ENCODE measurements at regions not wholly inside any gene's neighbourhood (a gene's known extent, or its start where the extent isn't known, plus 50 kb on each side); places are given as distances from the start of the nearest gene placed in this dataset.

DNA sequence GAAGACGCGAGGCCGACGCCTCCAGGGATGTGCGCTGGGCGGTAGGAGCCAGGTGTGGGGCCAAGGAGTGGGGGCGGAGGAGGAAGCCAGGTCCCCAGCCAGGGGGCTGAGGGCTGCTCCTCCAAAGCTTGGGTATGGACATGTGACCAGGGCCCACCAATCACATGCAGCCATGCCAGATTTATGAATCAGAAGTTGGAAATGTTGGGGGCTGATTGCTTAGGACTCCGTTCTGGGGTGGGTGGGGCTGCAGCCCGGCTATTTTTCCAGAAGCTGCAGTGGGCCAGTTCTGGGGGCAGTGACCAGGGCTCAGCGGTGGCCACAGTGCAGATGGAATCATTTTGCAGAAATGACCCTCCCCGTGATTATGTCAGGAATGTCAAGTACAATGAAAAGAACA lies 96.0 kb downstream of the CEBPB start:
- DNase-seq, result no peak

DNA sequence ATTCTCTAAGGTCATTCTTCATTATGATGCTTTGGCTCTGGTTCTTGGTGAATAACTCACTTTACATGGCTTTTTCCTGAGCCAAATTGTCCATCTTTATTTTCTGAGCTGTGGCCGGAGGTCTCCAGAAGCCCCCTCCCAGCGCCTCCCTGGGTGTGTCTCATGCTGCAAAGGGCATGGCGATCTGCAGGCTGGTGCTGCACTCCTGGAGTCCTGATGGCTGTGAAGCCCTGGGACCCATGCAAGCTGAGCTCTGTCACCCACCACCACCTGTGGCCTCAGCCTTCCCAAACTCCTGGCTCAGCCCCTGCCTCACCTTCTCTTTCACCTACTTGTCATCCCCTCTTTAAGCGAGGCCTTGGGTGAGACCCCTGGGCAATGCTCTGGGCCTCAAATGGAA lies 96.9 kb downstream of the CEBPB start:
- no peak for DNase-seq

DNA sequence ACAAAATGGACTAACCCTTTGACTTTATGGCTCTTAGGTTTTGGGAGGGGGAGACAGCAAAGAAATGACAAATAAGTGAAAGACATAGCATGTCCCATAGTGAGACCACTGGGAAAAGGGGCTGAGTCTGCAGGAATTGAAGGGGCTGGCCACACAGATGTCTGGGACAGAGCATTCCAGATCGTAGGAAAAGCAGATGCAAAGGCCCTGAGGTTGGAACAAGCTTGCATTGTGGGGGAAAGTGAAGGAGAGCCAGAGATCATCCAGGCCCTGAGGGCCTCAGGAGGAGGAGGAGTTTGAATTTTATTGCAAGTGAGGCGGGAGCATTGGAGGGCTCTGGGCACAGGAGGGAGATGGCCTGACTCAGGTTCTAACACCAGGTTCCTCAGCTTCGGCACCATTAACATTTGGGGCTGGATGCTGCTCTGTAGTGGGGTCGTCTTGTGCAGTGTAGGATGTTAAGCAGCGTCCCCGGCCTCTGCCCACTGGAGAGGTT lies 97.5 kb downstream of the CEBPB start:
- DNase-seq, result no peak

DNA sequence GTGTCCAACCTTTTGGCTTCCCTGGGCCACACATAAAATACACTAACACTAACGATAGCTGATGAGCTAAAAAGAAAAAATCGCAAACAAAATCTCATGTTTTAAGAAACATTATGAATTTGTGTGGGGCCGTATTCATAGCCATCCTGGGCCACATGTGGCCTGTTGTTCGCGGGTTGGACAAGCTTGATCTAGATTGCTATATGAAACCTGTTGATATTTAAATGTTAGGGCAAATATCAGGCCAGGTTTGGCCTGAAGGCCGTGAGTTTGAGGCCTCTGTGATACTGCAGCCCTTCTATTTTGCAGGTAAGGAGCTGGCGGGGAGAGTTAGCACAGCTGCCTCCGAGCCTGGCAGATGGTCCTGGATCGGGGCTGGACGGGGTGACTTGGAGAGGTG lies 99.0 kb downstream of the CEBPB start:
- no peak for DNase-seq

DNA sequence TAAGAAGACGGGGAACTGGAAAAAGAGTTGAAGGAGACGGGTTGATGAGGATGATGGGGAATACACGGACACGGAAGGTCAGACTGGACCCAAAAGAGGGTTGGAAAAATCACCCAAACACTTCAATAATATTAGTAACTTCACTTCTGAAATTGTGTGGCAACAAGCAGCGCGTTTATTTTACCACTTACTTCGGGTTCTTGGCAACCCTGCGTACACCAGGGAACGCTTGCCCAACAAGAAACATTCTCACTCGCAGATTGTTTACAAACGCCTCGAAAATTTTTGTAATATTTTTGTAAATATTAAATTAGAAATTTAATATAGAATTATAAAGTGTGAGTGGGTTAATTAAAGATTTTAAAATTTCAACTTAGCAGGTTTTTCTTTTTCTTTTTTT lies 99.5 kb downstream of the CEBPB start:
- DNase-seq, result no peak

DNA sequence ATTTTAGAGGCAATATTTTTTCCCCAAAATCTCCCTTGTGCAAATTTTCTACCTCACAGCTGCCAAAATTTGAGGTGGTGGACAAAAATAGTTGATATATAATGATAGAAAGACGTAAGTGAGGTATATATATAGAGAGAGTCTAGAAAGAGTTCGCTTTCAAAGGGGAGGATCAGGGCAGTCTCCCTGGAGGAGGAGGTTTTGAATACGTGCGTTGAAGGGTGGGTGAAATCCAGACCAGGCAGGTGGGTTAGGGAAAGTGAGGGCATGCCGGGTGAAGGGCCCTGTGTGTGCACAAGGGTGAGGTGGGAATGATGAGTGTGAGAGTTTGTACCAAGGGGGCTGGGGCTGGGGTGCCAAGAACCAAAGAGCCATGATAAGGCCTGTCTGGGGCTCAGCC lies 100.2 kb downstream of the CEBPB start:
- no peak for DNase-seq

DNA sequence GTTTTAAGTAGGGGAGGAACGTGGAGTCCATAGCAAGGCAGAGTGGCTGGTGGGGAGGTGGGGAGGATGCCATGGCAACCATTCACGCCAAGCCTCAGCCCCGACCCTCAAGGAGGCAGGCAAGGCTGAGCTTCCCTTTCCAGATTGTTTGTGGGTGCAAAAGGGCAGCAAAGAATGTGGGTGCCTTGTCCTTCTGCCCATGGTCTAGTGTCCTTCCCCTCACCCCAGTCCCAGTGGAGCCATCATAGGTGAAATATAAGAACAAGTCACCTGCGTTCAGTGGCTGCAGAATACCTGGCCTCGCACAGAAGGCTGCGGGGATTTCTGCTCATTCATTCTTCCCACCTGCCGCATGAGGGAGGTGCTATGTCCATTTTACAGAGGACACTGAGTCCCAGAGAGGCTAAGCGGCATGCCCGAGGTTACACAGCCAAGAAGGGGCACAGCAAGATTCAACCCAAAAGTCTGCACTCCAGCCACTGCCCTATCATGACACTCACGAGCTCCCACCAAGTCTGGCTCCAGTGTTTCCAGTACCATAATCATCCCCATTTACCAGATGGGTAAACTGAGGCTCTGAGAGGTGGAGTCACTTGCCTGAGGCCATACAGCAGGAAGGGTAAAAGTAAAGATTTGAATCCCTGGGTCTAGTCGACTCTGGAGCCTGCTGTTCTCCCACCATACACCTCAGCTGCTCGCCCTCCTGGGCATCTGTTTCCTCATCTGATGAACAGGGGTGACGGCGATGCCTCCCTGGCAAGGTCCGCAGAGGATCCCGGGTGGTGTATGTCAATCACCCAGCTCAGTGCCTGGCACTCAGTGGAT lies 100.8 kb downstream of the CEBPB start:
- no peak for DNase-seq

DNA sequence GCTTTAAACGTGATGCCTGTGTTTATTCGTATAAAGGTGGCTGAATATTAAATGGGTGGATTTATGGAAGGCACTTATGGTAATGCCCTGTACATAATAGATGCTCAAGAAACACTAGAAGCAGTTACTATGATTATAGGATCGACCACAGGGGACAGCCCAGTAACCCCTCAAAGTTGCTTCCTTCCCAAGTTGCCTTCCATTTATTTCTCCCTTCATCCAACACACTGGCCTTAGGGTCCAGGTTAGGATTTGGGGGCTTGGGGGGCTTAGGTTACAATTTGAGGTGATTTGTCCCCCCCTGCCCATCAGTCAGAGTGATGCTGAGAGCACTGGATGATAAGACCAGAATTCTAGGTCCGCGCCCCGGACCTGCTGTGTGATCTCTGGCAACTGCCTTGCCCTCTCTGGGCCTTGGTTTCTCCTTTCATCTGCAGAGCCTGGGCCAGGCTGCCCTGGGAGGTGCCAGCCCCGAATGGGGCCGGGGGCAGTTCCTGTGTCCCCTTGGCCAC lies 101.5 kb downstream of the CEBPB start:
- no peak for DNase-seq

DNA sequence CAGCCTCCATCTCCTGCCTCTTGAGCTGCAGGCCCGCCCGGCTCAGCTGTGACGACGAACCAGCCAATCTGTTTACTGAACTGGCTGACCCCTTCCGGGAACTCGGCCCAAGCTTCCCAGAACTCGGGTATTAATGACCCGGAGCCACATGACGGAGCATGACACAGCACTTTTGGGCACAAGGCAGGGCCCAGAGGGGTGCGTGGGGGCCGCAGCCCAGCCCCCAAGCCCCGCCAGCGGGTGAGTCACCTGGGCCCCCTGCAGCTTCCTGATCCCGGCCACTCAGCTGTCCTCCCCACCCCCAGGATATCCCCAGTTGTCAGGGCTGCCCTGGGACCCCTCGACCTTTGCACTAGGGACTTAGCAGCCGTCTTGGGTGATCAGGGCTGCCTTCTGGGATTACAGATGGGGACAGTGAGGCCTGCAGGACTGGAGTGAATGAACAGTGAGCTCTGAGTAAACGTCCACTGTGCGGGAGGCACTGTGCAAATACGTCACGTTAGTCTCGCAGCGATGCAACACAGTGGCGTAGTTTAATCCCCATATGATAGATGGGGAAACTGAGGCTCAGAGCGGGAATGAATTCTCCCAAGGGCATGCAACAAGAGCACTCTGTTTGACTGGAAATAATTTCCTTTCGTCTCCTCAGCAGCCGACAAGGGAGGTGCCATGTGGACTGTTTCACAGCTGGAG lies 102.1 kb downstream of the CEBPB start:
- no peak for DNase-seq

DNA sequence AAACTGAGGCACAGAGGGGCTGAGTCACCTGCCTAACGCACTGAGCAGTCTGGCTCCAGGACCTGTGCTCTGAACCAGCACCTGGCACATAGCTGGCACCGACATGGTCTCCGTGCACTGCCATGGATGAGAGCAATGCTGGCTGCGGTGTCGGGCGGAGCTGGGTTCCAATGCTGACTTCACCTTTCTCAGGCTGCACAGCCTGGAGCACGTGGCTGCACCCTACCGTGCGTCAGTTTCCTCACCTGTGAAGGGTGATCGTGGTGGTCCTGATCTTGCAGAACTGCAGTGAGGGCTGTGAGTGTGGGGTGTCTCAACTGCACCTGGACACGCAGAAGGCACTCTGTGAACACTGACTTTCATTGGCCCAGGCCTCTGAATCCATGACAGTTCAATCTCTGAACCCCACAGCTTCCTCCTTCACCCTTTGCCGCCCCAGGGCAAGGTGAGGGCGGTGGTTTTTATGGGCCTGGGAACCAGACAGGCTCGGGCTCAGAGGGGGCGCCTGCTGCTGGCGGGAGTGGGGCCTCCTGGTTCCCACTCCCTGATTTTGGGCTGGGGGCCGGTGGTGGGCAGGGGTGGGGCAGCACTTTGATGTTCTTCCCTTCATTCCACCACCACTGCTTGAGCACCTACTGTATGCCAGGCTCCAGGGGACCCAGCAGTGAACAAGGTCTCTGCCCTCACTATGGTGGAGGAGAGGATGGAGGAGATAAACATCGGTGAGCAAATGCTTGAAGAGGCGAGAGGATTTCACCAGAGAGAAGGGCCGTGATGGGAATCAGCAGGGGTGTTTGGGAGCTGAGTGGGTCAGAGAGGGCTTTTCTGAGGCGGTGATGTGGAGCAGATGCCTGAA lies 102.9 kb downstream of the CEBPB start:
- no peak for DNase-seq

DNA sequence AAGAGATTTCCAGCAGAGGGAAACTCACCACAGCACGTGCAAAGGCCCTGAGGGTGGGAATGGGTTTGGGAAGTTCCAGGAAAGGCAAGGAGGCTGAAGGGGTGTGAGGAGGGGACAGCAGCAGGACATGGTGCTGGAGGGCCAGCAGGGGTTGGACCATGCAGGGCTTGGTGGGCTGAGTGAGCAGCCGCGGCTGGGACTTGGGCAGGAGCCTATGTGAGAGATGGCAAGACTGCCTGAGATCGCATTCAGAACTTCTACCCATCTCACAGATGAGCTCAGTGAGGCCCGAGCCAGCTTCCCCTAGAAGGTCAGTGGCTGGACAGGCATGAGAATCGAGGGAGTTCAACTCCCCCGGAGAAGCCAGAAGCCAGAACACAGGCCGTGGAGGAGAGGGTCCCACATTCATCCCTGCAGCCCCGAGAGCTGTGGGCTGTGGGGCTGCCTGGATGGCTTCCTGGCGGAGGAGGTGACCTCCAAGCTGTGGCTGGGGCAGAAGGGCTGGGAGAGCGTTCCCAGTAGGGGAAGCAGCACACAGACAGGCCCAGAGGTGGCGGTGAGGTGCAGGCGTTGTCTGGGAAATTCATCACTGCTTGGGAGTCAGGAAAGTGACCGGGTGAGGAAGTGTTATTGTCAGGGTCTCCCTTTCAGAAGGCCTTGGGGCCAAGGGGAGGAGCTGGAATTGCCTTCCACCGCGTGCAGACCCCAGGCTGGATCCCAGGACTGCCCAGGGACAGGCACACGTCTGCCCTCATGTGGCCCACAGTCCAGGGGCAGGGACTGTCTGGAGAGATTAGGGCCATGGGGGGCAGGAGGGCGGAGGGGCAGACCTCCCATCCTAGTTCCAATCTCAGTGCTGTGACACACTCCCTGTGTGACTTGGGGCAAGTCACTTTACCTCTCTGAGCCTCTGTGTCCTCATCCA lies 103.8 kb downstream of the CEBPB start:
- no peak for DNase-seq

DNA sequence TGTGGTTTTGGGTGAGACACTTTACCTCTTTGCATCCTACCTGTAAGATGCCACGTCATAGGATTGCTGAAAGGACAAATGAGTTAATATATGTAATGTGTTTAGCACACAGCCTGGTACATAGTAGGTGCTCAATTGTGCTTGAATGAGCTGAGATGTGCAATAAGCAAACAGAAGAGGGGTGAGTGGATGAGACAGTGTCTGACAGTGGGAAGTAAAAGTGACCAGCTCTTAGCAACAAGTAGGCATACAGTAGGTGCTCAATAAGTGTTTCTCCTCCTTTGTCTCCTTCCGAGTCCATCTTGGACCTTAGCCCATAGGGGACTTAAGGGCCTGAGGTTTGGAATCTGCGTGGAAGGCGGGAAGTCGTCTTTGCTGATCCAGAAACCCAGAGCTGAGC lies 104.7 kb downstream of the CEBPB start:
- no peak for DNase-seq

DNA sequence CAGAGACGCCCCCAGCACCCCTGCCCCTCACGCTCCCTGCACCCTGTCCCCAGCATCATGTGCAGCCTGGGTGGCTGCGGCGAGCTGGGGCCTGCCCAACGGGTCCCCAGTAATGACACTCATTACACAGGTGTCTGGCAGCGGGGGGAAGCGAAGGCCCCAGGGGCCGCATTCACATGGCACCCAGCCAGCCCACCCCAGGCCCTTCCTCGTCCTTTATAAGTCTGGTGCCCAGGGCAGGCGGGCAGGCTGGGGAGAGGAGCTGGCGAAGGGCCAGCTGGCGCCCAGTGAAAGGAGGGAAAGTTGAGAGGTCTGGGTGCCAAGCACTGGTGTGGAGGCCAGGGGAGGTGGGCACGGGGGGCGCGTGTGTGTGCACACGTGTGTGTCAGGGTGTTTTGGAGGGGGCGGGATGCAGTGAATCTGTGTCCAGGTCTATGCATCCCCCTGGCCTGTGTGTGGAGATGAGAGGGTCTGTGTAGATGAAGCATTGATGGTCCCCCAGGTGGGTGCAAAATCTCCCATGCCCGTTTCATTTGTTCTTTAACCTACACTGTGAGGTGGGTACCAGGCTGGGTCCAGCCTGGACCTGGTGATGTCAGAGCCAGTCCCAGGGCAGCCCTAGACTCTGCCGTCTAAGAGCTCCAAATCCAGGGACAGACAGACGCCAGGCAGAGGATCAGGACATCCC lies 105.3 kb downstream of the CEBPB start:
- DNase-seq, result no peak

DNA sequence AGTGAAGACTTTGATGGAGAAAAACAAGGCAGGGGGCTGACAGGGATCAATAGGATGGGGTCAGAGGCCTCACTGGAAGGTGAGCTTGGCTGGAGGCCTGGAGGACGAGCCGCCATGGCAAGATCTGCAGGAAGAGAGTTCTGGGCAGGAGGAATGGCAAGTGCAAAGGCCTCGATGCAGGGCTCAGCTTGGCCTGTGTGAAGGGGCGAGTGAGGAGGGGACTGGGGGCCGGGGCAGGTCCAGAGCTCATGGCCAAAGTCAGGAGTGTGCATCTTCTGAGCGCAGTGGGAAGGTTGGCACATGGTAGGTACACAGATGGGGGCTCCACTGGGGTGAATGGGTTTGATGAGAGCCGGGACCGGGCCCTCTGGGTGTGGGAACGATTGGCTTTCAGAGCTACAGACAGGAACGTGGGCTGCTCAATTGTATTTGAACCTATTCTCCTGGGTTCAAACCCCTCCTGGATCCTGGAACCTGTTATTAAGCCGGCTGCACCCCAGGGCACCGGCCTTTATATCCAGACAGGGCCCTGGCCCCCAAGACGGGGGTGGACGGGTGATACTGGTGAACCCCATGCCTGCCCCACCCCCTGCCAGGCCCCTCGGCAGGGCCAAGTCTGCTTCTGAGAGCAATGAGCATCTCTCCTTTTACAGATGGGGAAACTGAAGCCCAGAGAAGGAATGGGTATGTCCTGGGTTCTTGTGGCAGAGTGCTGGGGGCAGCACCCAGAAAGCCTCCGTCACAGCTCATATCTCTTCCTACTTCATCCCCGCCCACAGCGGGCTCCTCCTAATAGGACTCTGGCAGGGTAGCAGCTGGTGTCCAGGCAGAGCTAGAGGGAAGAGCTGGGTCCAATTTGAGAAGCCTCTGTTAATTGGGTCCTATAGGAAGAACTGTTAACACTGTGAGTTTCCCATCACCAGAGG lies 106.1 kb downstream of the CEBPB start:
- DNase-seq, result no peak

DNA sequence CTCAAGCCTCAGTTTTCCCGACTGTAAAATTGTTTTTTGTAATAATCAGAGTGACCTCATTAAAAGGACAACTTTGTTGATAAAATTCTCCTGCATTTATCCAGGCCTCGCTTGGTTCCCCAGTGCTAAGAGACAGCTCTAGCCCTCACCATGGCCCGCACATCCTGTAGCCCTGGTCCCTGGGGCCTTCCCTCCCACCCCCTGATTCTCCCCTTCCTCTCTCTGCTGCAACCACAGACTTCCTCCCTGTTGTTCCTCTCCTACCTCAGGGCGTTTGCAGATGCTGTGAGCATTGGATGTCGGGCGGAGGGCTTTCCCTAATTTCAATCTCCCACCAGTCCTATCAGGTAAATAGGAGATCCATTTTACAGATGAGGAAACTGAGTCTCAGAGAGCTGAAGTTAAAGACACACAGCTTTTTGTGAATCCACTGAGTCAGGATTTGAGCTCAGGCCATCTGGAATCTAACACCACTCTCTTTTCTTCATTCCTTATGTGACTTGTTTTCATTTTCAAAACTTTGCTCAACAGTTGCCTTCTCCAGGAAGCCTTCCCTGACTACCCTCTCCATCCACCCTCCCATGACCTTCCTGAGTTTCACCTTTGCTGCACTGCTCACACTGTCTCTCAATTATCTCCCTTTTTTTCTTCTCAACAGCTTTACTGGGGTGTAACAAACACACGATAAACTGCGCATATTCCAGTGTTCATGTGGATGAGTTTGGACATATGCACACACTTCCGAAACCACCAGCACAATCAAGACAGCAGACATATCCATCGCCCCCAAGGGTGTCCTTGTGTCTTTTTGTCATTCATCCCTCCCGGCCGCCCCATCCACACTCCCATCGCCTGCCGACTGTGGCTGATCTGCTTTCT lies 107.1 kb downstream of the CEBPB start:
- no peak for DNase-seq

DNA sequence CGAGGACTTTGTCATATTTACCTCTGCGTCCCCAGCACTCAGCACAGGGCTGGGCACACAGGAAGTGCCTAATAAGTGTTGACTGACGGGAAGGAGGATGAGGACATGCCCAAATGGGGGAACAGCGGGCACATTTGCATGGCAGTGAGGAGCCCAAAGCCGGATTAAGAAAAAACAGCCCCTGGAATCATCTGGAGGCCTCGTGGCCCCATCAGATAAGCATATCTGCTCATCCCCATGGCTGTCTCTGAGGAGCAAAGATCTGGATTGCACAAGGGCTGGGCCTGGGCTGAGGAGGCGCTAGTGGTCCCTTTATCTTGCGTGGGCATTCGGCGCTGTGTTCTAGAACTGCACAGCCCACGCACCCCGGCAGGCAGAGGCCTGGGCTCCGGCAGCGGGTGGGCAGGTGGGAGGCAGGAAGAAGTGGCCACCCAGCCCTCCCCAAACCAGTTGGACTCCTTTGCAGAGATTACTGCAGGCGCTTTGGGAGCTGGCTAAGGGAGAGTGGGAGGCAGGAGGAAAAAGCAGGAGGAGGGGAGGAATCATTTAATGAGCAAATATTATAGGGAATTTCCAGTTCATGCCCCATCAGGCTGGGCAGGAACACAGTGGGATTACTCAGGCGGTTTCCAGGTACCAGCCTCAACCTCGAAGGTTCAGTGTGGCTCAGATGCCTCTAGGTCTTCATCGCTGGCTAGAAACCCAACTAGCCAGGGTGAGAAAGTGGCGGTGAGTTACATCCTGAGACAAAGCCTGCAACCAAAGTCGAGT lies 108.1 kb downstream of the CEBPB start:
- DNase-seq, result no peak

DNA sequence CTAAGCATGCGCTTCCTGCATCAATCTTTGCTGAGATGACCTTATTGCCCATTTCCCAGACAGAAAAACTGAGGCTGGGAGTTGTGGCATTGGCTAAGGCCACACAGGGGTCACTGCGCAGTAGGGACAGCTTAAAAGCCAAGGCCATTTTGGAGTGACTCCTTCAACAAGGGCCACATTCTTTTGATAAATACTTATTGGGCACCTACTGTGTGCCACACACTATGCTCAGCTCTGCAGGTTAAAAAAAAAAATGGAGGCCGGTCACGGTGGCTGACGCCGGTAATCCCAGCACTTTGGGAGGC lies 108.6 kb downstream of the CEBPB start:
- DNase-seq, result no peak

DNA sequence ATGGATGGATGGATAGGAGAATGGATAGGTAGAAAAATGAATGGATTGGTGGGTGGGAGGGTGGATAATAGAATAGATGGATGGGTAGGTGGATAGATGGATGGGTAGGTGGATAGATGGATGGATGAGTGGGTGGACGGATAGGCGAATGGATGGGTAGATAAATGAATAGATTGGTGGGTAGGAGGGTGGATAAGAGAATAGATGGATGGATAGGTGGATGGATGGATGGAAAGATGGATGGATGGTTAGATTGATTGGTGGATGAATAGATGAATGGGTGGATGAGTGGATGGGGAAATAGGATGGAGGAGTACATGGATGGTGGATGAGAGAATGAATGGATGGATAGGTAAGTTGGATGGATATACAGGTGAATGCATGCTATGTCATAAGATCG lies 110.5 kb downstream of the CEBPB start:
- DNase-seq, result no peak

DNA sequence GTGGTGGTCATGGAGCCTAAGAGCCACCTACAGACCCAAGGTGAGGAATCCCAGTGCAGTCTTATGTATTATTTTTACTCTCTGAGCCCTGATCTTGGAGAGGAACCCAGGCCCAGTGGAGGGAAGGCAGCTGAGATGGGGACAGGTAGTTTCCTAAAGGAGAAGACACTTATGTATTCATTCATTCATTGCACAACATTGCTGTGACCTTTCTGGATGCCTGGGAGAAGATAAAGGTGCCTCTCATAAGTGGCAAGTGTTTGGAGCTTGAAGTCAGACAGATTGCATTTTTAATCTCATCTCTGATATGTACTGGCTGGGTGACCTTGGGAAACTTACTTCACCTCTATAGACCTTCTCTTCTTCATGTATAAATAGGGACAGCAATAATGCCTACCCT lies 111.1 kb downstream of the CEBPB start:
- DNase-seq, result no peak

Measured in NCI-H774 (cell line).